Urinary bladder (tissue), 3 donors: ENCODE measurements at regions not wholly inside any gene's neighbourhood (a gene's known extent, or its start where the extent isn't known, plus 50 kb on each side); places are given as distances from the start of the nearest gene placed in this dataset.
"Not testable (repeated sequence)": the region's sequence is repeated elsewhere in the genome, so short reads cannot be mapped to it uniquely, and the experiment has no call there.

ENCODE experiments used
- DNase-seq: peaks from one replicate; pipeline ENCODE4 v3.0.0-alpha.2; 2015; ENCODE audit errors: extremely low spot score
- H3K27ac ChIP-seq: one replicate; pipeline ENCODE4 v1.5.1; 2013; ENCODE audit warnings: low read depth, mild to moderate bottlenecking, moderate library complexity
- H3K36me3 ChIP-seq: one replicate; pipeline ENCODE4 v1.6.1; 2013; ENCODE audit warnings: mild to moderate bottlenecking, moderate library complexity; ENCODE audit not compliant: insufficient read depth
- H3K4me1 ChIP-seq: one replicate; pipeline ENCODE4 v1.6.1; 2013; ENCODE audit warnings: mild to moderate bottlenecking, moderate library complexity; ENCODE audit not compliant: insufficient read depth
- H3K4me3 ChIP-seq: one replicate; pipeline ENCODE4 v1.5.1; 2013; ENCODE audit warnings: low read depth, low read length
- WGBS: extraction: QIAGEN DNeasy Blood & Tissue Kit; methylation state at CpG from one replicate; pipeline ENCODE4 v1.1.7; 2013; 5-methylcytosine and 5-hydroxymethylcytosine counted together
- donor health status: healthy with polysubstance abuse.
- donor health status: healthy.

GRCh38 chr10:46720811-46721518 is 142.0 kb downstream of the SYT15 start:
- DNase-seq, H3K27ac ChIP-seq, H3K4me3 ChIP-seq: not testable (repeated sequence)

GRCh38 chr10:46724258-46724657 is 145.3 kb downstream of the SYT15 start:
- H3K36me3 ChIP-seq, DNase-seq, H3K27ac ChIP-seq, H3K4me3 ChIP-seq, H3K4me1 ChIP-seq: not testable (repeated sequence)
- 69% methylated on average over 3 of the region's 3 CpGs for WGBS

More at GRCh38 chr10:46720811-46721518, 142.0 kb downstream of the SYT15 start:
- not testable (repeated sequence) for H3K4me1 ChIP-seq, H3K36me3 ChIP-seq
- 85% methylated on average over 4 of the region's 4 CpGs for WGBS

DNA sequence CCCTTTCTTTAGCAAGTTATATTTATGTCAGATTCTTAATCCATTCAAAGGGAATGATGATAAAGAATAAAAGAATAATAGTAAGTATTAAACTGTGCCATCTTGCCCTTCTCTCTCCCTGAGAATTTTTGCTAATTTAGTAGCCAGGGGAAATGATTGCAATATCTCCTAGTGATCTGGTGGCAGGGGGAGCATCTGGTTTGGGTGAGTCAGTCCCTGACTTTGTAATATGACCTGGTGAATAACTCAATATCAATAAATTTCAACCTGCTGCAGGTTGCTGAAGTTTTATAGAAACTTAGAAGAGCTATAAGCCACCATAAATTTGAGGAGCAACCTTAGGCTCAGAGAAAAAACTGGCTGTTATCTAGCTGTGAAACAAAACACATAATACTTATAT is 149.4 kb downstream of the SYT15 start:
- not testable (repeated sequence) for H3K4me1 ChIP-seq, H3K27ac ChIP-seq

DNA sequence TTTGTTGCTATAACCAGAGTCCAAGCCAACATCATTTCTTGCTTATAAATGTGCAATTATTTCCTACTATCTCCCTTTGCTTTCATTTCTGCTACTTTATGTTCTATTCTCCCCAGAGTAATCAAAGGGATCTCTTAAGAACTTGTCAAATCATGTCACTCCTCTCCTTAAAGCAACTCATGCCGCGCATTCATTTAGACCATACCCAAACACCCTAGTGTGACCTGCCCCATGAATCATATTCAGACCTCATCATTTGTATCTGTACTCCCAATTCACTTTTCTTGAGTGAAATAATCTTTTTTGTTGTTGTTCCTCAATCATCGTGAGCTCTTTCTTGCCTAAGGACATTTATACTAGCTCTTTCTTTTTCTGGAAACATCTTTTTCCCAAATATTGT is 151.8 kb downstream of the SYT15 start:
- H3K4me1 ChIP-seq, H3K4me3 ChIP-seq, H3K27ac ChIP-seq, H3K36me3 ChIP-seq, DNase-seq: not testable (repeated sequence)
- no CpG with 5 or more reads among the region's 3 CpGs for WGBS

More for the DNA sequence above, 149.4 kb downstream of the SYT15 start:
- not testable (repeated sequence) for H3K36me3 ChIP-seq, DNase-seq, H3K4me3 ChIP-seq

DNA sequence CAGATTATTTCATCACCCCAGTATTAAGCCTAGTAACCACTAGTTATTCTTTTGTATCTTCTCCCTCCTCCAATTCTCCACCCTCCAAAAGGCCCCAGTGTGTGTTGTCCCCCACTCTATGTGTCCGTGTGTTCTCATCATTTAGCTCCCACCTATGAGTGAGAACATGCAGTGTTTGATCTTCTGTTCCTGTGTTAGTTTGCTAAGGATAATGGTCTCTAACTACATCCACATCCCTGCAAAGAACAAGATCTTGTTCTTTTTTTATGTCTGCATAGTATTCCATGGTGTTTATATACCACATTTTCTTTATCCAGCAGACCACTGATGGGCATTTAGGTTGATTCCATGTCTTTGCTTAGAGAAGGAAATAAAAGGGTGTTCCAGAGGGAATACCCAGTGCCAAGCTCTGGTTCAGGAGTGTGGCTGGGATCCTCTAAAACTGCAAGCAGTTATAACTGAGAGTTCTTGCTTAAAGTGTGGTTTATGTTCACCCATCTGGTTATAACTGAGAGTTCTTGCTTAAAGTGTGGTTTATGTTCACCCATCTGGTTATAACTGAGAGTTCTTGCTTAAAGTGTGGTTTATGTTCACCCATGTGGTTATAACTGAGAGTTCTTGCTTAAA is 154.8 kb downstream of the SYT15 start:
- H3K27ac ChIP-seq, H3K4me3 ChIP-seq, H3K4me1 ChIP-seq, H3K36me3 ChIP-seq, DNase-seq: not testable (repeated sequence)
- no CpG with 5 or more reads among the region's 1 CpG for WGBS

- not testable (repeated sequence) for DNase-seq, H3K4me1 ChIP-seq, H3K4me3 ChIP-seq
Observed at GRCh38 chr10:46734262-46734642, 155.3 kb downstream of the SYT15 start.

GRCh38 chr10:46739919-46740318 is 161.0 kb downstream of the SYT15 start:
- H3K4me1 ChIP-seq, H3K4me3 ChIP-seq, H3K36me3 ChIP-seq, DNase-seq, H3K27ac ChIP-seq: not testable (repeated sequence)
- 51% methylated on average over 15 of the region's 16 CpGs for WGBS

More at GRCh38 chr10:46734262-46734642, 155.3 kb downstream of the SYT15 start:
- H3K36me3 ChIP-seq, H3K27ac ChIP-seq: not testable (repeated sequence)

DNA sequence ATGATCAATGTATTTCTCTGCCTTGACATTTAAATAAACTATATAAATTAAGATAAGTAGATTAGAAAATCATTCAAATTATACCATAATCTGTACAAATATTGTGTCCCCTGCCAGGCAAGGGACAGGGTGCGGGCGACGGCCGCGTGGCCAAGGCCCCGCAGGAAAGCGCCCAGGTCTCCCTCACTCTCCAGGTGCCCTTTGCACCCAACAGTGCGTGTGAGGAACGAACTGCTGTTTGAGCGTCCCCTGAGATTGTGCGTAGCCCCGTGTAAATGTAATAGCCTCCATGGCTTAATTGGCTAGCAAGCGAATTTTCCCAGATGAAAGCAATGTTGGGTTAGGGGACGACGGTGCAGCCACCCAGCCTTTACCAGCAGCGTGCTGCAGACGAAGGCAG is 161.4 kb downstream of the SYT15 start:
- not testable (repeated sequence) for H3K4me3 ChIP-seq
- 76% methylated on average over 13 of the region's 17 CpGs for WGBS

GRCh38 chr10:46749003-46749402 is 162.2 kb upstream of the PTPN20 start:
- WGBS: 89% methylated on average over 3 of the region's 3 CpGs
- H3K4me3 ChIP-seq, DNase-seq, H3K36me3 ChIP-seq, H3K27ac ChIP-seq, H3K4me1 ChIP-seq: not testable (repeated sequence)

More for the DNA sequence above, 161.4 kb downstream of the SYT15 start:
- DNase-seq, H3K27ac ChIP-seq, H3K36me3 ChIP-seq, H3K4me1 ChIP-seq: not testable (repeated sequence)

- not testable (repeated sequence) for H3K4me3 ChIP-seq, H3K4me1 ChIP-seq, DNase-seq, H3K36me3 ChIP-seq, H3K27ac ChIP-seq
- 97% methylated on average over 2 of the region's 2 CpGs for WGBS
Observed at GRCh38 chr10:46749470-46749869, 161.8 kb upstream of the PTPN20 start.

- WGBS: 85% methylated on average over 3 of the region's 5 CpGs
- DNase-seq, H3K4me1 ChIP-seq, H3K4me3 ChIP-seq, H3K27ac ChIP-seq, H3K36me3 ChIP-seq: not testable (repeated sequence)
Observed at GRCh38 chr10:46753763-46754162, 157.5 kb upstream of the PTPN20 start.

DNA sequence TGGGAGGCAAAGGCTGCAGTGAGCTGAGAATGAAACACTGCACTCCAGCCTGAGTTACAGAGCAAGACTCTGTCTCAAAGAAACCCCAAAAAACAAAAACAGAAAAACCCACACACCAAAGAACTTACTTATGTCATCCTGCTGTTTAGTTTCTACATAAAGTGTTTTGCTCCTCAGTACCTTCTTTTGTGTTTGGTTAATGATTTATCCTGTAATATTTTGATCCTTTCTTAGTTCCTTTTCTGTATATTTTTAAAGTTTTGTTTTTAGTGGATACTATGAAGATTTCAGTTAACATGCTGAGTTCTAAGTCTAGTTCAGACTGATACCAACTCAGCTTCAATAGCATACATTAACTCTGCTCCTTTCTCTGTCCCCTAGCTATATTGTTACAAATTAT is 149.8 kb upstream of the PTPN20 start:
- H3K4me3 ChIP-seq, H3K4me1 ChIP-seq: not testable (repeated sequence)

GRCh38 chr10:46768515-46769291 is 142.5 kb upstream of the PTPN20 start:
- not testable (repeated sequence) for DNase-seq, H3K4me3 ChIP-seq, H3K27ac ChIP-seq, H3K36me3 ChIP-seq, H3K4me1 ChIP-seq
- WGBS: 78% methylated on average over 7 of the region's 8 CpGs

More for the DNA sequence above, 149.8 kb upstream of the PTPN20 start:
- DNase-seq, H3K27ac ChIP-seq, H3K36me3 ChIP-seq: not testable (repeated sequence)
